GM19239 (cell line): ENCODE measurements at regions not wholly inside any gene's neighbourhood (a gene's known extent, or its start where the extent isn't known, plus 50 kb on each side); places are given as distances from the start of the nearest gene placed in this dataset.
"Not testable (repeated sequence)": the region's sequence is repeated elsewhere in the genome, so short reads cannot be mapped to it uniquely, and the experiment has no call there.

ENCODE experiments used
- DNase-seq: peaks from one replicate; pipeline ENCODE4 v3.0.0; 2011; ENCODE audit warnings: low spot score; ENCODE audit not compliant: insufficient read length
- FAIRE-seq: peaks from 2 replicates; lab custom pipeline; 2011; peaks lifted over from hg19 to GRCh38; lab: Jason Lieb, UNC

GRCh38 chrX:915427-916229 is 285.0 kb downstream of the SHOX start:
- DNase-seq (no peak), FAIRE-seq (no peak)

- FAIRE-seq: no peak
- no peak for DNase-seq
These were observed 283.6 kb downstream of the SHOX start for GRCh38 chrX:914206-914605.

- FAIRE-seq (no peak), DNase-seq (no peak)
These were observed 282.1 kb downstream of the SHOX start for GRCh38 chrX:912677-913076.

GRCh38 chrX:909068-909467 is 278.5 kb downstream of the SHOX start:
- not testable (repeated sequence) for DNase-seq
- FAIRE-seq: peak; percentile 8

- no peak for DNase-seq
- no peak for FAIRE-seq
These were observed 276.0 kb downstream of the SHOX start for GRCh38 chrX:906586-906985.

GRCh38 chrX:905848-906566 is 275.4 kb downstream of the SHOX start:
- DNase-seq (no peak), FAIRE-seq (no peak)

GRCh38 chrX:903116-903515 is 272.5 kb downstream of the SHOX start:
- FAIRE-seq (no peak), DNase-seq (no peak)

- DNase-seq (no peak), FAIRE-seq (no peak)
These were observed 265.7 kb downstream of the SHOX start for GRCh38 chrX:896256-896655.

- DNase-seq: no peak
- no peak for FAIRE-seq
These were observed 259.5 kb downstream of the SHOX start for GRCh38 chrX:889966-890651.

- DNase-seq, FAIRE-seq: not testable (repeated sequence)
These were observed 257.1 kb downstream of the SHOX start for GRCh38 chrX:887724-888123.

GRCh38 chrX:883588-883987 is 253.0 kb downstream of the SHOX start:
- DNase-seq: no peak
- FAIRE-seq: no peak

GRCh38 chrX:879756-880698 is 249.4 kb downstream of the SHOX start:
- FAIRE-seq, DNase-seq: not testable (repeated sequence)

- FAIRE-seq: no peak
These were observed 243.5 kb downstream of the SHOX start for GRCh38 chrX:874061-874460.

GRCh38 chrX:873016-873415 is 242.4 kb downstream of the SHOX start:
- no peak for DNase-seq
- no peak for FAIRE-seq

More at GRCh38 chrX:874061-874460, 243.5 kb downstream of the SHOX start:
- no peak for DNase-seq

GRCh38 chrX:872090-872489 is 241.5 kb downstream of the SHOX start:
- DNase-seq (no peak), FAIRE-seq (no peak)

GRCh38 chrX:871626-872025 is 241.0 kb downstream of the SHOX start:
- no peak for FAIRE-seq
- DNase-seq: no peak

- FAIRE-seq: no peak
- DNase-seq: no peak
These were observed 237.5 kb downstream of the SHOX start for GRCh38 chrX:867966-868647.

GRCh38 chrX:867502-867901 is 236.9 kb downstream of the SHOX start:
- no peak for FAIRE-seq
- no peak for DNase-seq

- DNase-seq (no peak), FAIRE-seq (no peak)
These were observed 235.9 kb downstream of the SHOX start for GRCh38 chrX:866441-866990.
